ENCODE measurements at regions not wholly inside any gene's neighbourhood (a gene's known extent, or its start where the extent isn't known, plus 50 kb on each side); places are given as distances from the start of the nearest gene placed in this dataset.
"Not testable (repeated sequence)": the region's sequence is repeated elsewhere in the genome, so short reads cannot be mapped to it uniquely, and the experiment has no call there.

DNA sequence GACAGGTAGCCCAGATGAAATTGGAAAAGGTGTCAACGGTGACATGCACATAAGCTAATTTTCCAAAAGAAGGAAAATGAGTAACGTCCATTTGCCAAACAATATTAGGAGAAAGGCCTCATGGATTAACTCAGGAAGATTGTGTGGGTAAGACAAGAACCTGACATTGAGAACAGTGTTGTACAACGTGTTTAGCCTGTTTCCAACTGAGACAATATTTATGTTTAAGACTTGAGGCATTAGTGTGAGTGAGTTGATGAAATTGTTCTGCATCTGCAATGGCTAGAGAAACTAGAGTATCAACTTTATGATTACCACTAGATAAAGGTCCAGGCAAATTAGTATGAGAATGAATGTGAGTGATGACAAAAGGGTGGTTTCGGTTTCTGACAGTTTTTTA lies 191.3 kb upstream of the RAI14 start:
- Mint-ChIP-seq H3K9me3 (peaks cover 18% of the 10 kb centered on the region), H3K27ac (no peak overlapping the region), H3K27me3 (ENCODE audit: low read depth) (no peaks in the 10 kb centered on the region), H3K4me3 (no peak overlapping the region), H3K36me3 (ENCODE audit: low read depth) (no peaks in the 10 kb centered on the region), H3K4me1 (ENCODE audit: low read depth) (peaks cover 27% of the 10 kb centered on the region)
- DNase-seq (ENCODE audit: low spot score) = no peak

DNA sequence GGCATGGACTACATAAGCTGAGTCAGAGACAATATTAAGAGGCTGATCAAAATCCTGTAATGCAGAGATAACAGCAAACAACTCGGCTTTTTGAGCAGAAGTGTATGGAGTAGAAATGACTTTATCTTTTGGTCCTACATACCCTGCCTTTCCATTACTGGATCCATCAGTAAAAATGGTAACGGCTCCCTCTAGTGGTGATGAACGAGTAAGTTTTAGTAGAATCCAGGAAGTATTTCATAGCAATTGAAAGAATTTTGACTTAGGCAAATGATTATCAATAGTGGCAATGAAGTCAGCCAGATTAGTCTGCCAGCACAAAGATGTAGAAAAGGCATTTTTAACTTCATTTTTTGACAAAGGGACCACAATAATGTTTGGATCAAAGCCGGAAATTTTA lies 190.8 kb upstream of the RAI14 start:
- Mint-ChIP-seq H3K9me3 (peaks cover 18% of the 10 kb centered on the region), H3K4me1 (ENCODE audit: low read depth) (peaks cover 27% of the 10 kb centered on the region), H3K4me3 (peak overlapping the region; percentile 9)
- not testable (repeated sequence) for DNase-seq (ENCODE audit: low spot score); H3K36me3 Mint-ChIP-seq (ENCODE audit: low read depth); H3K27me3 Mint-ChIP-seq (ENCODE audit: low read depth); H3K27ac Mint-ChIP-seq

DNA sequence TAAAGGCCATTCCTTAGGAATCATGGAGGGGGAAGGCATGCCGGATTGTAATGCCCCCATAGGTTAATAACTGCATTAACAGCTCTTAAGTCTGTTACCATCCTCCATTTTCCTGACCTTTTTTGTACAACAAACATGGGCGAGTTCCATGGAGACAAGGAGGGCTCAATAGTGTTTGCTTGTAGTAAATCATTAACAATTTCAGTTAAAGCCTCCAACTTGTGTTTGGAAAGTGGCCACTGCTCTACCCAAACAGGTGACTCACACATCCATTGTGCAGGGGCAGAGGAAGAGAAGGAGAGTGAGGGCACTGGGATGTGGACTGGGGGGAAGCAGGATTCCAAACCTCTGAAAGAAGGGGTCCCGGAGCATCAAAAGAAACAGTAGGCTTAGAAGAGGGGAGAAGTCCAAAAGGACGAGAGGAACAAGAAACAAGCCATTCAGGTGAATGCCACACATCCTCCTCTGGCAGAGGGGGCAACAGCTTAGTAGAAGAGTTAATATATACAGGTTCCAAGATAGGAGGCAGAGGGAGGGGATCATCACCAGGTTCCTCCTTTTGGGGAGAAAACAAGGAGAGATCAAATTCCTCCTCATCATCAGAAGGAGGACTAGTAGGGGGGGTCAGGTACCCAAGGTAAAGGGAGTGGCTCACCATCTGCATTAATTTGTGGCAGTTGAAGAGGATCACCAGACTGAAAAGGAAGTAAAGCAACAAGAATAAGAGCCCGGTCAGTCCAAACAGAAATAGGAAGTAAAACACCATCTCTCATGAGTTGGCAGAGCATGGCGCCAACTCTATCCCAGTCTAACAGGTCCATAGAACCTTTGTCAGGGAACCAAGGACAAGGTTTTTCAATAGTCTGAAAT lies 189.4 kb upstream of the RAI14 start:
- H3K27ac Mint-ChIP-seq = peak overlapping the region; percentile 4
- H3K9me3 Mint-ChIP-seq; DNase-seq (ENCODE audit: low spot score); H3K36me3 Mint-ChIP-seq (ENCODE audit: low read depth); H3K27me3 Mint-ChIP-seq (ENCODE audit: low read depth): not testable (repeated sequence)
- peaks cover 27% of the 10 kb centered on the region for H3K4me1 Mint-ChIP-seq (ENCODE audit: low read depth)
- H3K4me3 Mint-ChIP-seq = peak overlapping the region; percentile 7

DNA sequence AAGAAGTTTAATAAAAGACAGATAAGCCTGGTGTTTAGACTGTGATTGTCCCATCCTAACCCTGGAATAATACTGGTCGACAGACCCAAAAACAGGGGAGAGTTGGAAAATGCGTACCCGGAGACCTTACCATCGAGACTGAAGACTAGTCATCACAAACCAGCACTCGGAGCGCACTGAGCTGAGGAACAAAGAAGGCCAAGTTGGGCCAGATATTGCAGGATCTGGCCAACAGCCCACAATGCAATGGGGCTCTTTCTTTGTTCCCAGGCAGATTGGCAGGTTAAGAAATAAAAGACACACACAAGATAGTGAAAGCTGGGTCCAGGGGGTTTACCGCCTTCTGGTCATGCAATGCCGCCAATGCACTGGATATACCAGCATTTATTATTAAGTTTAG lies 188.7 kb upstream of the RAI14 start:
- Mint-ChIP-seq H3K4me3 (peak overlapping the region; percentile 7), H3K9me3 (no peaks in the 10 kb centered on the region), H3K27me3 (ENCODE audit: low read depth) (peaks cover 11% of the 10 kb centered on the region), H3K4me1 (ENCODE audit: low read depth) (peaks cover 27% of the 10 kb centered on the region), H3K36me3 (ENCODE audit: low read depth) (no peaks in the 10 kb centered on the region), H3K27ac (no peak overlapping the region)
- DNase-seq (ENCODE audit: low spot score) = no peak

DNA sequence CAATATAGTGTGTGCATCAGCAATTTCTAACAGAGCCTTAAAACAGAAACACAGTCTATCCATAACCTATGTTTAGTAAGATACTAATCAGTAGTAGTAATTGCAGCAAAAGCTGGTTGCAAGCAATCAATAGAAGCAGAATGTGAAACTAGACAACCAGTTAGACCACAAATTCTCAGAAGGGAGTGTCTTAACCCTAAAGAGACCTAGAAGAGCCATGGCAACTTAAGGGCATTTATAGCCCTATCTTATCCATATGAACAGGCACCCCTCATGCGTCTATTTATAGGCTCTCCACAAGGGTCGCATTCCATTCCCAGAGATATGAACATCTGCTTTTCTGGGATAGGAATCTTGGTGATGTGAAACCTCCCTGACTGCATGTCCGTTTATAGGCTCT lies 188.1 kb upstream of the RAI14 start:
- not testable (repeated sequence) for H3K4me3 Mint-ChIP-seq; H3K36me3 Mint-ChIP-seq (ENCODE audit: low read depth); H3K27ac Mint-ChIP-seq; H3K9me3 Mint-ChIP-seq; DNase-seq (ENCODE audit: low spot score)
- peaks cover 27% of the 10 kb centered on the region for H3K4me1 Mint-ChIP-seq (ENCODE audit: low read depth)
- H3K27me3 Mint-ChIP-seq (ENCODE audit: low read depth) = peaks cover 11% of the 10 kb centered on the region

DNA sequence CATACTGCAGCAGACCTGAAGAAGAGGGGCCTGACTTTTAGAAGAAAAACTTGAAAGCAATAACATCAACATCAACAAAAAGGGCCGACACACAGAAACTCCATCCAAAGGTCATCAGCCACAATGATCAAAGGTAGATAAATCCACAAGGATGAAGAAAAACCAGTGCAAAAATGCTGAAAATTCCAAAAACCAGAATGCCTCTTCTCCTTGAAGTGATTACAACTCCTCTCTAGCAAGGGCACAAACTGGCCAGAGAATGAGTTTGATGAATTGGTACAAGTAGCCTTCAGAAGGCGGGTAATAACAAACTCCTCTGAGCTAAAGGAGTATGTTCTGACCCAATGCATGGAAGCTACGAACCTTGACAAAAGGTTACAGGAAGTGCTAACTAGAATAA lies 186.2 kb upstream of the RAI14 start:
- Mint-ChIP-seq H3K4me1 (ENCODE audit: low read depth) (peaks cover 24% of the 10 kb centered on the region), H3K27me3 (ENCODE audit: low read depth) (peaks cover 16% of the 10 kb centered on the region), H3K9me3 (no peaks in the 10 kb centered on the region), H3K36me3 (ENCODE audit: low read depth) (no peaks in the 10 kb centered on the region), H3K27ac (no peak overlapping the region), H3K4me3 (no peak overlapping the region)
- DNase-seq (ENCODE audit: low spot score) = no peak

DNA sequence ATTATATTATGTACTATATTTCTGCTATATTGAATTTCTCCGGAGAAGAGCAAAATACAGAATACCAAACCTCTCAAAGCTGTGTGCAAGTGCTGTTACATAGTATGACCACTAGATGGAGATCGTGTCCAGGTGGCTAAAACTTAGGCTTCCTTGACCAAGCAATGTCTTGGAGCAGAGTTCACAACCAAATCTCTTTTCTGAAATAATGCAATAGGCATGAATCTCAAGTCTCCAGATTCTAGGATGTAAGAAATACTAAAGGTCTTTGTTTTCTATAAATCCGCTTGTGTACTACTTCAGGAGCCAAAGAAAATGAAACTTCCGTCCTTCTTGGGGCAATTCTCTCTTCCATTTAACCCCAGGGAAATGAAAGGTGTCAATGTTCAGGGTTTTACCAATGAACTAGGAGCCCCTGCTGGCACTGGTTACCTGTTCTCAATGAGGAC lies 181.5 kb upstream of the RAI14 start:
- DNase-seq (ENCODE audit: low spot score) = no peak
- Mint-ChIP-seq H3K27ac (no peak overlapping the region), H3K4me1 (ENCODE audit: low read depth) (peaks cover 5% of the 10 kb centered on the region), H3K27me3 (ENCODE audit: low read depth) (peaks cover 17% of the 10 kb centered on the region), H3K4me3 (no peak overlapping the region), H3K36me3 (ENCODE audit: low read depth) (no peaks in the 10 kb centered on the region), H3K9me3 (no peaks in the 10 kb centered on the region)

DNA sequence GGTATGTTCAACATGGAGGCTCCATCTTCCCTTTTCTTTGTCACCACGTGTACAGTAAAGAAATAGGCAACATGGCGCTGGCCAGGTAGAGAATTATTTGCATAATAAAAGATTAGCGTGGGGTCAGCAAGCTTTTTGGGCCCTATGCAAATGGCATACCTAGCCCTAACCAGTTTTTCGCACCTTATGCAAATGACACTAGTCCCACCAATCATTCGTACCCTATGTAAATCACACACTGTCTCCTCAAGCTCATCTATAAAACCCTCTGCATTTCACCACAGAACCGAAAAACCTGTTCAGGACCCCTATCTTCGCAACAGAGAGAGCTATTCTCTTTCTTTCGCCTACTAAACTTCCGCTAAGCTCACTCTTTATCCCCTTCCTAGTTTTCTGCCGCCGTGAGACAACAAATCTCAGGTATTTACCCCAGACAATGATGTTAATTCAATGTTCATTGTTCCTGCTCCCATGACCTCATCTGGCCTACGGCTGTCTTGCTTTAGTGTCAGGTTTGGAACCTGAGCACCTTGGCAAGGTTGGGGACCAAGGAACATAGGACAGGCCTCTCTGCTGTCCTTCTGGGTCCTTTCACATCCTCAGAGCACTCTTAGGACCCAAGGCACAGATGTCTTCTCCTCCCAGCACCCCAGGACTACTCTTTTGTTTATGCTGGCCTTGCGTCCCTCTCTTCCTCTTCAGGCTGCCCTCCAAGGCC lies 180.7 kb upstream of the RAI14 start:
- no peaks in the 10 kb centered on the region for H3K36me3 Mint-ChIP-seq (ENCODE audit: low read depth)
- H3K27me3 Mint-ChIP-seq (ENCODE audit: low read depth) = peaks cover 15% of the 10 kb centered on the region
- H3K27ac Mint-ChIP-seq = no peak overlapping the region
- no peak for DNase-seq (ENCODE audit: low spot score)
- H3K4me3 Mint-ChIP-seq = no peak overlapping the region
- no peaks in the 10 kb centered on the region for H3K9me3 Mint-ChIP-seq
- H3K4me1 Mint-ChIP-seq (ENCODE audit: low read depth) = peaks cover 6% of the 10 kb centered on the region

DNA sequence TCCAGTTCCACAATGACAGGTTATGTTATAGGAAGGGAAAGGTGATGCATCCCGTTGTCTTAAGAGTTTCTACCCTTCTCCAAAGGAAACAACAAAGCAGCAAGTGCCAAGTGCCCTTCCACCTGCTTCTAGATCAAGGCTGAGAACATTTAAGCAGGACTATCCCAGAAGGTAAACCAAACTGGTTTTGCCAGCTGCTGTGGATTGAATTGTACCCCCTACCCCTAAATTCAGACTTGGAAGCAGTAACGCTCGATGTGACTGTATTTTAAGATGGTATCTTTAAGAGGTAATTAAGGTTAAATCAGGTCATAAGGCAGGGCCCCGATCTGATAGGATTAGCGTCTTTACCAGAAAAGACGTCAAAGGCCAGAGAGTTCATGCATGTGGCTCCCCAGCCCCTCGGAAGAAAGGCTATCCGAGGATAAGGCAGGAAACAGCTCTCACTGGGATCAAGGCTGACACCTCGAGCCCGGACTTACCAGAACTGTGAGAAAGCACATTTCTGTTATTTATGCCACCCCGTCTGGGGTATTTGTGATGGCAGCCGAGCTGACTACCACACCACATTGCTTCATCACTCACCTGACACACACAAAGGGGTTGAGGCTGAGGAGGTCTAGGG lies 179.1 kb upstream of the RAI14 start:
- no peak for DNase-seq (ENCODE audit: low spot score)
- Mint-ChIP-seq H3K9me3 (no peaks in the 10 kb centered on the region), H3K4me3 (no peak overlapping the region), H3K27ac (no peak overlapping the region), H3K4me1 (ENCODE audit: low read depth) (peaks cover 6% of the 10 kb centered on the region), H3K36me3 (ENCODE audit: low read depth) (no peaks in the 10 kb centered on the region), H3K27me3 (ENCODE audit: low read depth) (peaks cover 7% of the 10 kb centered on the region)

DNA sequence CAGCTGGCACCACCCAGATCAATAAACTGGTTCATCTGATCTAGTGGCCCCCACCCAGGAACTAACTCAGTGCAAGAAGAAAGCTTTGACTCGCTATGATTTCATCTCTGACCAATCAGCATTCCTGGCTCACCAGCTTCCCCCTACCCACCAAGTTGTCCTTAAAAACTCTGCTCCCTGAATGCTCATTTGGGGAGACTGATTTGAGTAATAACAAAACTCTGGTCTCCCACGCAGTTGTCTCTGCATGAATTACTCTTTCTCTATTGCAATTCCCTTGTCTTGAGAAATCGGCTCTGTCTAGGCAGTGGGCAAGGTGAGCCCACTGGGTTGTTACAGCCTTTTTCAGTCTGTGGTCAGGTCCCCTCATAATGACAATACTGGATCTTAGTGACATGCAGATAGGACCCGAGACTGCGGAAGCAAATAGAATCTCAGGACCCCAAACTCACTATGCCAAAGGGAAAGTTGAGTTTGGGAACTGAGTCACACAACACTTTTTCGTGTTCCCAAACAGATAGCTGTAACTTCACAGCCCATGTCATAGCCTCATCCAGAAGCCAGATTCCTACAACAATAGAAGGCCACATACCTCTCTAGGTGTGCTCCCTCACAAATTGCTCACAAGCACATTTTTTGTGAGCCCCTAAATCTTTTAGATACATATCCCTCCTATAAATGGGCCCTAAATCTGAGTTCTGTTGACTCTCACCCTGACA lies 175.2 kb upstream of the RAI14 start:
- Mint-ChIP-seq H3K4me1 (ENCODE audit: low read depth) (peaks cover 6% of the 10 kb centered on the region), H3K4me3 (no peak overlapping the region)

DNA sequence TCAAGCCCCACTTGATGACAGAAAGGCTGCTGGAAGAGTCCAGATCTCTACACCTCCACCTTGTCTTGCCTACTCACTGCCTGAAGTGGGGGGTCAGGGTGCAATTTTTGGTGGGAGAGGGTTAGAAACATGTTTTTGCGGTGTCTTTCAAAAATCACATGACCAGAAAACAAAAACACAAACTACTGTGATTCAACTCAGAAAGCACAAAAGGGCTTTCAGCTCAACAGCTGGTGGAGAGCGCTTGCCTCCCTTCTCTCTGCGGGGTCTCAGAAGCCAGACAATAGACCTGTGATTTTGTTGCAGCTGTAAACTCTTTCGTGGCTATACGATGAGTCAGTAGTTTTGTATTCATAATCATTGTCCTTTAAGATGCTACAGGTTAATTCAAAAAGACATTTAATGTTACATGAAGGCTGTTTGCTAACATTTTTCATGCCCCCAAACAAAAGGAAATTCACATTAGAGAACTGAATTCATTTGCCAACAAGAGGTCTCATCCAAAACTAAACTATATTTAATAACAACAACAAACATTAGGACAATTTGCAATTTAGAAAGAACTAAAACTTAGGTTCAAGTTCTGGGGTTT lies 172.6 kb upstream of the RAI14 start:
- H3K9me3 Mint-ChIP-seq = no peaks in the 10 kb centered on the region
- no peak for DNase-seq (ENCODE audit: low spot score)
- no peak overlapping the region for H3K4me3 Mint-ChIP-seq
- peaks cover 6% of the 10 kb centered on the region for H3K4me1 Mint-ChIP-seq (ENCODE audit: low read depth)
- peaks cover 8% of the 10 kb centered on the region for H3K27me3 Mint-ChIP-seq (ENCODE audit: low read depth)
- H3K27ac Mint-ChIP-seq = no peak overlapping the region
- no peaks in the 10 kb centered on the region for H3K36me3 Mint-ChIP-seq (ENCODE audit: low read depth)

More for the DNA sequence above, 175.2 kb upstream of the RAI14 start:
- Mint-ChIP-seq H3K36me3 (ENCODE audit: low read depth) (no peaks in the 10 kb centered on the region), H3K27ac (no peak overlapping the region), H3K27me3 (ENCODE audit: low read depth) (peaks cover 5% of the 10 kb centered on the region), H3K9me3 (no peaks in the 10 kb centered on the region)
- DNase-seq (ENCODE audit: low spot score) = peak; percentile 24

DNA sequence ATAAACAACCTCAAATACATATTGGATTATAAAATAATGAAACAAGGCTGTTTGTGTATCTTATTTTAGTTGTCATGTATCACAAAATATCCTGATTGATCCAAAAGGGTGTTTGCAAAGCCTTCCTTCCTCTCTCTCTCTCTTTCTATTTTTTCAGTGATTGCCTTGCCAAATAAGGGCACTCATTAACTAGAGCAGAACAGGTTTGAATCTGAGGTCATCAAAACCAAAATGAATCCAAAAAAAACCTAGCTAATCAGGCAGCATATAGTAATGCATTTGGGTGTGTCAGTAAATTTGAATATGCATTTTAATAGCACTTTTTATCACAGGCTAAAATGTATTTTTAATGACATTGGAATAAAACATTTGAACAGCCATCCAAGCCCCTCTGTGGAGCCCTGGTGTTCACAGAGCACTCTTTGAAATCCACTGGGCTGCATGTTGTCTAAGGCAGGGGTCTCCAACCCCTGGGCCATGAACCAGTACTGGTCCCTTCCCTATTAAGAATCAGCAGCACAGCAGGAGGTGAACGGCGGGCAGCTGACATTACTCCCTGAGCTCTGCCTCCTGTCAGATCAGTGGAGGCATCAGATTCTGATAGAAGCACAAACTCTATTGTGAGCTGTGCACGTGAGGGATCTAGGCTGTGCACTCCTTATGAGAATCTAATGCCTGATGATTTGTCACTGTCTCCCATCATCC lies 171.8 kb upstream of the RAI14 start:
- DNase-seq (ENCODE audit: low spot score) = no peak
- Mint-ChIP-seq H3K27me3 (ENCODE audit: low read depth) (peaks cover 8% of the 10 kb centered on the region), H3K4me3 (no peak overlapping the region), H3K36me3 (ENCODE audit: low read depth) (no peaks in the 10 kb centered on the region), H3K27ac (no peak overlapping the region), H3K9me3 (no peaks in the 10 kb centered on the region), H3K4me1 (ENCODE audit: low read depth) (peaks cover 6% of the 10 kb centered on the region)

DNA sequence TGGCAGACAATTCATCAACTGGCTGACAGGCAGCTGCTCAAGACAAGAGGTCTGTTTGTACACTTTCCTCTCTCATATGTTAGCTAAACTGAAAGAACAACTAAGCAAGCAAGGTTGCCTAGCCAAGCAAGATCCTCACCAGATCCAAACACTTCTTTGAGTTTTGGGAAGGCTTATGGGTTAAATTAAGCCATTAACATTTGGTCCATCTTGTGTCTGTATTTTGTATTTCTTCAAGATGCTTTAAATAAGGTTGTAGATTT lies 170.4 kb upstream of the RAI14 start:
- Mint-ChIP-seq H3K9me3 (no peaks in the 10 kb centered on the region), H3K36me3 (ENCODE audit: low read depth) (no peaks in the 10 kb centered on the region), H3K4me1 (ENCODE audit: low read depth) (peaks cover 4% of the 10 kb centered on the region), H3K27me3 (ENCODE audit: low read depth) (peaks cover 8% of the 10 kb centered on the region), H3K4me3 (no peak overlapping the region), H3K27ac (no peak overlapping the region)
- no peak for DNase-seq (ENCODE audit: low spot score)

Measured in T-helper 2 cell treated with Interferon-gamma antibody and Interleukin-4, amounts not matched to agents 5 μg/mL and 100 μg/mL, for 36 hours (primary cell).